GM20000 (cell line): ENCODE measurements at regions not wholly inside any gene's neighbourhood (a gene's known extent, or its start where the extent isn't known, plus 50 kb on each side); places are given as distances from the start of the nearest gene placed in this dataset.
"Not testable (repeated sequence)": the region's sequence is repeated elsewhere in the genome, so short reads cannot be mapped to it uniquely, and the experiment has no call there.

Experiments
- DNase-seq: peaks from one replicate; pipeline ENCODE4 v3.0.0; 2012; ENCODE audit warnings: low spot score
- CTCF ChIP-seq: IDR thresholded peaks from 2 replicates; pipeline ENCODE4 v1.5.1; 2012; ENCODE audit warnings: mild to moderate bottlenecking, control low read depth; ENCODE audit errors: extremely low read depth, missing control alignments

DNA sequence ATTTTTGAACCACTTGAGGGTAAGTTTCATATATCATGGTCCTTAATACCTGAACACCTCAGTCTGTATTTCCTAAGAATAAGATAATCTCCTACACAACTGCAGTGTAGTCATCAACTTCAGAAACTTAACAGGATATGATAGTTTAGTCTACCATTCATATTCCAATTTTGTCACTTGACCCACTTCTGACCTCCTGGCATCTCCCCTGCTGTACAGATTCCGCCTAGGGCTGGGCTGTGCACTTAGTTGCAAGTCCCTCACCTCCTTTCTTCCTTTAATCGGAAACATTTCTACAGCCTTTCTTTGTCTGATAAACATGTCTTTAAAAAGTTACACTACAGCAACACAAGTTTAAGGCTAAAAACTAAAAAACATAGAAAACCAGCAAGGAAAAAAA is 218.4 kb upstream of the SLCO3A1 start:
- no peak for TF ChIP-seq CTCF
- DNase-seq: no peak

GRCh38 chr15:91635641-91636040 is 217.9 kb upstream of the SLCO3A1 start:
- DNase-seq: no peak
- no peak for TF ChIP-seq CTCF

- TF ChIP-seq CTCF: no peak
- DNase-seq: no peak
Measured at GRCh38 chr15:91649016-91649415, 204.5 kb upstream of the SLCO3A1 start.

- no peak for DNase-seq
- no peak for TF ChIP-seq CTCF
Measured at GRCh38 chr15:91649831-91650321, 203.6 kb upstream of the SLCO3A1 start.

DNA sequence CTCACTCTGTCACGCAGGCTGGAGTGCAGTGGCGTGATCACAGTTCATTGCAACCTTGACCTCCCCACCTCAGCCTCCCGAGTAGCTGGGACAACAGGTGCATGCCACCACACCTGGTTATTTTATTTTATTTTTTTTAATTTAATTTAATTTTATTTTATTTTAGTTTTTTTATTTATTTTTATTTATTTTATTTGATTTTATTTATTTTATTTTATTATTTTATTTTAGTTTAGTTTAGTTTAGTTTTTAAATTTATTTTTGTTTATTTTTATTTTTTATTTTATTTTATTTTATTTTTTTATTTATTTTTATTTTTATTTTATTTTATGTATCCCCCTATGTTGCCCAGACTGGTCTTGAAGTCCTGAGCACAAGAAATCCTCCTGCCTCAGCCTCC is 202.3 kb upstream of the SLCO3A1 start:
- no peak for TF ChIP-seq CTCF
- no peak for DNase-seq

DNA sequence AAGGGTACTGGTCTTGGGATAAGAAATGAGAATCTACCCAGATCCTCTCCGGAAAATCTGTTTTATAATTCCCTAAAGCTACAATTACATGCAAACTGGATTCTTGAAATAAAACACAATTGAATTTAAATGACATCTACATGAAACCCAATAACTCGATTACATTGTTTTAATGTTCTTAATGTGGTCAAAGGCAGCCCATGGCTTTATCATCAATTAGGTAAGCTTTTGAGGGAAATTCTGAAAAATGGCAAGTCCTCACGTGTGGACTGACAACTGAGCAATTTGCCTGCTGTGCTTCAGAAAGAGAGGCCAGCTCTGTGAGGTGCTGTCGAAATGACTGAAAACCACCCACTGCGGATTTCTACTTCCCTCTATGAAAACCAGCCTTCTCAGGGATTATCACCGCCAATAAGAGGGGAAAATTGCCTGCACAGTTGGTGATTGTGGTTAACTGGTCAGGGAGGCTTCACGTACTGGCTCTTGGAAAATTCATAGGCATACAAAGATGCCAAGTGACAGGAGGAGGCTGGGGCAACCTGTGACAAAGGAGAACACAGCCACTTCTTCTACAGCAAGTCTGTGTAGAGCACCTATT is 200.8 kb upstream of the SLCO3A1 start:
- TF ChIP-seq CTCF: no peak
- DNase-seq: no peak

GRCh38 chr15:91655563-91656290 is 197.8 kb upstream of the SLCO3A1 start:
- not testable (repeated sequence) for DNase-seq
